NOMO-1 (cell line): ENCODE measurements at regions not wholly inside any gene's neighbourhood (a gene's known extent, or its start where the extent isn't known, plus 50 kb on each side); places are given as distances from the start of the nearest gene placed in this dataset.
"Not testable (repeated sequence)": the region's sequence is repeated elsewhere in the genome, so short reads cannot be mapped to it uniquely, and the experiment has no call there.

Experiments
- DNase-seq, 2 experiments: peaks; one replicate each; lab custom pipeline; 2025; ENCODE audit not compliant: unreplicated experiment in 2 of 2; lab: John Stamatoyannopoulos, UW

DNA sequence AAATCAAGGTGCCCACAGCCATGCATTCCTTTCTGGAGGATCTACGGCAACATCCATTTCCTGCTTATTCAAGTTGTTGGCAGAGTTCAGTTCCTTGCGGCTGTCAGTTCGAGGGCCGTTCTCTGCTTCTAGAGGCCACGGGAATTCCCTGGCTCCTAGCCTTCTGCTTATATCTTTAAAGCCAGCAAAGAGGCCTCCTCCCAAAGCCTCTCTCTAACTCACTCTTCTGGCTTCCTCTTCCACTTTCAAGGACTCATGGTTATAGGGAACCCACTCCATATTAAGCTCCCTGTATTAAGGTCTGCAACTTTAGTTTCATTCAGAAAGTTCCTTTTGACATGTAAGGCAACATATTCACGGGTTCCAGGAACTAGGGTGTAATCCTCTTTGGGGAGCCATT, 150.1 kb upstream of the RMP24 start:
- no peak for DNase-seq

DNA sequence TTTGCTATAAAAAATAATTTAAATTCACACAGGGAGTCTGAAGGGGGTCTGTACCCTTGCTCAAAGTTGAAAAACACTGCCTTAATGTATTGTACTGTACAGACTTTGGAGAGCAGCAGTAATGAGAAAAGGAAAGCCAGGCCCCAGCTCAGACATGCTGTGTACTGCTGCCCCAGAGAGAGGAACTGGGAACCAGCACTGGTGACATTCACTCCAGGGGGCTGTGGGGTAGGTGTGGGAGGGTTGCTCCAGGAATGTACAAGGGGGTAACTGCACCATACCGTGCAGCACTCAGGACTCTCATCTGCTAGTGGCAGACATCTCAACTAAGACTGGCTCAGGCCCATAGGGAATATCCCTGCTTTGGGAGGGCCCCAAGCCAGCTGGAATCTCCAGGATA, 146.0 kb upstream of the RMP24 start:
- DNase-seq, result no peak

DNA sequence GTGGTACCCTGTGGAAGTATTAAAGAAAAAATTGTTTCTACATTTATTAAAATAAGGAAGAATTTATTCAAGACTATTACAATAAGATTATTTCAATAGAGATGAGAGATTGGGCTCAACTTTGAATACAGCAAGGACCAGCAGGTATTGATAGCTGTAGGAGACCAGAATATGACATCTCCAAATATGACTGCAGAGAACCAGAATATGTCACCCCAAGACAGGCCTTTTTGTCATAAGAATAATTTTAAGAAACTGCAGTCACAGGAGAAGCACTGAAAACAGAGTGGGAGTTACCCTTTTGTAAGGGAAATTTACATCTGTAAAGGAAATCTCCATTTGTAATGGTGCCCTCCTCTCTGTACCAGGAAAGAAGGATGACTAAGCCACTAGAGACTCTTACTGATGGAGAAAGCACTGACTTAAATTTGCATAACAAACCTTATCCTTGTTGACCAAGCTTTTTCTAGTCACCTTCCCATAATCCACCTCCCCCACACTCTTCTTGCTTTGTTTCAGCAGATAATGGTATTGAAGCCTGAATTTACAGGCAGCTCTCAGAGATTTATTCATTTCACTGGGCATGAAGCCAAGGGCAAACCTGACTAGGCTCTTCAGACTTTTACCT, 145.1 kb upstream of the RMP24 start:
- no peak for DNase-seq

DNA sequence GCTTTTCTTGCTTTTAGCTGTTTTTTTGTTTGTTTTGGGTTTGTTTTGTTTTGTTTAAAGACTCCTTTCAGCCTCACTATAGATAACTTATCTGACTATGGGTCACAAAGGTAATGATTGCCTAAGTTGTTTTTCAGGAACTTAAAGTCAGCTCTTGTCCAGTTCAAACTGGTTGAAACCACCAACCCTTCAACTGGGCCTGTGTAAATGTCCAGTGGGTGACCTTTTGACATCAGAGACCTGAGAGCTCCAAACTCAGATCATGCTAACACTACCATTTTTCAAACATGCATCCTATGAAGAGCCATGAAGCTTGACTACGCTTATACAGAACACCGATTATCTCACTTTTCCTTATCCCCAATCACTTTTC, 144.6 kb upstream of the RMP24 start:
- no peak for DNase-seq

DNA sequence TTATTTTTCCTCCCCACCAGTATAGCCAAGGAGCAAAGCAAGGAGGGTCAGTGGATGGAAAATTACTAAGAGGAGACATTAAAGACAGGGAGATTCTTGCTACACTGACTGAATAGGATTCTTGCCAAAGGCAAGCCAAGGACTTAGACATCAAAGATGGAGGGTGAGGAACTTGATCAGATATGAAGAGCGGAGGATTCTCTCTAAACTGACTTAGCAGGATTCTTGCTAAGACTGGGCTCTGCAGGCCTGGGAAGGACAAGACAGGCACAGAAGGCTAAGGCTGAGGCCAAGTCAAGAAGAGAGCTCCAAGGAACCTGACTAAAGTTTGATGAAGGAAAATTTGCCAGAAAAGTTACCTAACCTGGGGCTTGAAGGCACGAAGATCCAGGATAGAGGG, 143.9 kb upstream of the RMP24 start:
- DNase-seq, result no peak

DNA sequence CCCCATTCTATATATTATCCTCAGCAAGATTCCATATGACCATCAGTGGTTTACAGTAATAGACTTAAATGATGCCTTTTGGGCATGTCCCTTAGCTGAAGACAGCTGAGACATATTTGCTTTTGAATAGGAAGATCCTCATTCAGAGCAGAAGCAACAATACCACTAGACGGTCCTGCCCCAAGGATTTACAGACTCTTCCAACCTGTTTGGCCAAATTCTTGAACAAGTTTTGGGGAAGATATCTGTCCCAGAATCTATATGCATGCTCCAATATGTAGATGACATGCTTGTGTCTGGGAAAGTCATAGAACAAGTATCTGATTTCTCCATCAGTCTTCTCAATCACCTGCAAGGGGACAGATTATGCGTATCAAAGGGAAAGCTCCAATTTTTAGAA, 137.1 kb upstream of the RMP24 start:
- DNase-seq, result peak in 1 of 2 experiments; percentile 20

DNA sequence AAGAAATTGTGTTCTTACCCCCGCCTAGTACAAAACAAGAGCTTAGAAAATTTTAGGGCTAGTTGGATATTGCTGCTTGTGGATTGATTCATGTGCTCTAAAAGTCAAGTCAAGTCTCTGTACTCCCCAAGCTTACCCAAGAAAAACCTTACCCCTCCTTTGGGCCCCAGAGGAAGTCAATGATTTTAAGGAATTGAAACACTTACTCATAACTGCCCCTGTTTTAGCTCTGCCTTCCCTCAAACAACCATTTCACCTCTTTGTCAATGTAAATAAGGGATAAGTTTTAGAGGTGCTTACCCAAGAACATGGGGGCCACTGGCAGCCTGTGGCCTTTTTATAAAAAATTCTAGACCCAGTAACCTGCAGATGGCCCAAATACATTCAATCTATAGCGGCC, 136.6 kb upstream of the RMP24 start:
- DNase-seq, result peak; percentile 89 to 90

DNA sequence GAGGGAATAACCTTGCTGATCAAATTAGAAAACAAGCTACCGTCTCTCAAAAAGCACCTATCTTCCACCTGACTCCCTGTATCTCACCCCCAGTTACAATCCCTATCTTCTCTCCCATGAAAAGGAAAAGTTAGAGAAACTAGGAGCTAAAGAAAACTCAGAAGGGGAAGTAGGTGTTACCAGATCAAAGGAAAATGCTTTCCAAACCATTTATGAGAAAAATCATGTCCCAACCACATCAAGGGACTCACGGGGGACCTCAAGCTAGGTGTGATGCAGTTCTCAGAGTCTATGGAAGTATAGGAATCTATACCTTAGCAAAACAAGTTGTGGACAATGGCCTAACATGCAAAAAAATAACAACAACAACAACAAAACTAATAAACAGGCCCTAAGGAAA, 135.5 kb upstream of the RMP24 start:
- DNase-seq, result no peak

DNA sequence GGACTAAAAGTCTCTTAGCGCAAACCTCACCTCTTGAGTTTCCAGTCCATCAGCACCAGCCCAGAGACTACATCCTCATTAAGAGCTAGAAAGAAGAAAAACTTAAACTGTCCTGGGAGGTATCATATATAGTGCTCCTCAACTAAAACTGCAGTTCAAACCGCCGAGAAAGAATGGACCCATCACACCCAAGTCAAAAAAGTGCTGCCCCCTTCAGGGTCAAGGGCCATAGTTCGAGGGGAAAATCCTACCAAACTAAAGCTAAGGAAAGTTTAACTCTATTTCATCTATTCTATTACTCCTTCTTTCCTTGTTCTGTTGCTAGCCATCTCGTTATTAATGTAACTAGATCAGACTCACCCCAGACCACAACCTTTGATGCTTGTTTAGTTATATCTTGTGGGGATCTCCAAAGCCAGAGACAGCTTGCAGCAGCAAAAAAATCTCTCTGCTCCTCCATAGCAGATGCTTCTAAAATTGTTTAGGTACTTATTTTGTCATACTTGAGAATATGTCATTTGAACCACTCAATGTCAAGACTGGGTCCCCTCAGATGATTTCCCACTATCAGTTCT, 134.5 kb upstream of the RMP24 start:
- DNase-seq, result no peak

DNA sequence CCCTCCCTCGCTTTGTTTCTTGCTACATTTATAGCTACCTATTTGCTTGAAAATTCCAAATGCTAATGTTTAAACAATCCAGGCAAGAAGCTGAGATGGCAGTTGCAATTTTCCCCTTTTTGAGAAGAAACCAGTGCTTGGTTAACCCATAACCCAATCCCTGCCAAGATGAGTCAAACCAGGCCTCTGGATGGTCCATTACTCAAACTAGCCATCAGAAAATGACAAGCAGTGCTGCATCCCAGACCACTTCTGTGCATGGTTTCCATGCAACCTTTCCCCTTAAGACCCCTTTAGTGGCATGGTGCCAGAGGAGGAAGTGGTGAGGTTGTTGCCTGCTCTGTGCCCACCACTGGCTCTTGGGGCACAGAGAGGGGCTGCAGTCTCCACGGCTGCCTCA, 131.2 kb upstream of the RMP24 start:
- DNase-seq, result no peak

DNA sequence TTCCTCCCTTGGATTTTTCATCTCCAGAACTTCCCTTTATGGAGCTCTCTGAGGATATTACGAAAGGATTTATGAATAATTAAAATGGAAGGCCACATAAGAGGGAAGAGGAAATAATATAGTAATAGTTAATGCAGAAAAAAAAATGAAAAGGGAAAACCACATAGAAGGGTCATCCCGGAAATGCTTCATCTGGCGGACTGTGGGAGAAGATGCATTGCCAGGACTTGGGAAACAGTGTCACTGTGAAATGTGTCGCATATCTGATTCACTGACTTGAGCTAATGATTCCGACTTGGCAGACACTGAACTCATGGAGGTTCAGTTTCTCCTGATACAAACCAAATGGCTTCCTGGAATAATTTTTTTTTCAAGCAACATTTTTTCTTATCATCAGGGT, 129.9 kb upstream of the RMP24 start:
- DNase-seq, result no peak

DNA sequence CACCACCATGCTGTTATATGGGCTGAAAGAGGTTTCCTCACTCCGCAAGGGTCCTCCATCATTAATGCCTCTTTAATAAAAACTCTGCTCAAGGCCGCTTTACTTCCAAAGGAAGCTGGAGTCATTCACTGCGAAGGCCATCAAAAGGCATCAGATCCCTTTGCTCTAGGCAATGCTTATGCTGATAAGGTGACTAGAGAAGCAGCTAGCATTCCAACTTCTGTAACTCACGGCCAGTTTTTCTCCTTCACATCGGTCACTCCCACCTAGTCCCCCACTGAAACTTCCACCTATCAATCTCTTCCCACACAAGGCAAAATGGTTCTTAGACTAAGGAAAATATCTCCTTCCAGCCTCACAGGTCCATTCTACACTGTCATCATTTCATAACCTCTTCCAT, 124.2 kb upstream of the RMP24 start:
- DNase-seq, result not testable (repeated sequence)

DNA sequence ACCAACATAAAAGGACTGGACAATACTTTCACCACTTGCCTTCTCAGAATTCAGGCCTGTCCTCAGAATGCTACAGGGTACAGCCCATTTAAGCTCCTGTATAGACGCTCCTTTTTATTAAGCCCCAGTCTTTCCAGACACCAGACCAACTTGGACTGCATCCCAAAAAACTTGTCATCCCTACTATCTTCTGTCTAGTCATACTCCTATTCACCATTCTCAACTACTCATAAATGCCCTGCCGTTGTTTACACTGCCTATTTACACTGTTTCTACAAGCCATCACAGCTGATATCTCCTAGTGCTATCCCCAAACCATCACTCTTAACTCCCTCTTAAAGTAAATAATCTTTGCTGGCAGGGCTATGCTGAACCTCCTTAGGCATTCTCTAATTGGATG, 123.2 kb upstream of the RMP24 start:
- DNase-seq, result not testable (repeated sequence)

DNA sequence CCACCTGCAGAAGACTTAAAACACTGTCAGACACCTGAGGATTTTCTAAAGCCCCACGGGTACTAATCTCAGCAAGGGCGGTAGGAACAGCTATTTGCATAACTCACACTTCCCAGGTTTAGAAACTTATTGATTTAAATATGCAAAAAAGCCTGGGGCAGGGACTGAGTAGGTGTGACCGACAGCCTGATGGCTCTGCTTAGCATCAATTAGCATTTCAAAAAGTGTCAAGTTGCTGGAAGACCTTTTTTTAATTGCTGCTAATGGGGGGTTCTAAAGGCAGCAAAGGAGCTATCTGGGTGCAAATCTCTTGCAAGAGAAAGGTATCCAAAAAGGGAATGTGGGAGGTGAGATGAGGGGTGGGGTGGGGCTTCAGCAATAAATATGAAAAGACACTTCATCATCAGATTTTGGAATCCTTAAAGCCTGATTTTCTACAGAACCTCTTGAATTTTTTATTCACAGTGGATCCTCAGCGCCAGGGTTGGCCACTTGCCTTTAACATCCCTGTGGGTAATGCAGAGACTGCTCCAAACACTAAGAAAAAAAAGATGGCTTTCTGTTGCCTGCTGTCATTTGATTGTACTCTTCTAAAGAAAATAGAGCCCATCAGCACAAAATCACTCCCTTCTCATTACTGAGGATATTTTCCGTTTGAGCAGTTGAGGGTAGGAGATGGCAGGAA, 121.1 kb upstream of the RMP24 start:
- DNase-seq, result no peak

DNA sequence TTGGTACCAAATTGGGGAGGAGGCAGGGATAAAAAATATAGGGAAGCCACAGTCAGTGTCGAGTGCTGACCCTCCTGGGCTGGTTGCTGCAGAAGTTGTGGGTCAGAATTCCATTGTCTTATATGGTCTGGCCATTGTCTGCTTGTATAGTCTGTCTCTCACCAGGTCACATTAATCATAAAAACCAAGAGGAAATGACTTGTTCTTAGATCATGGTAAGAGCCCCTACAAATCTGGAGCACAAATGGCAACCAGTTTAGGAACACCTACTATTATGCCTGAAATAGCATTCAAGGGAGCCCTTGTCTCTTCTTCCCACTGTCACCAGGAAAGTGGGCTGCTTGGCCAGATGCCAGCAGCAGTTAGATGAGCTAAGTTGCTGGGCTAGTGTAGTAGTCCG, 119.7 kb upstream of the RMP24 start:
- no peak for DNase-seq

DNA sequence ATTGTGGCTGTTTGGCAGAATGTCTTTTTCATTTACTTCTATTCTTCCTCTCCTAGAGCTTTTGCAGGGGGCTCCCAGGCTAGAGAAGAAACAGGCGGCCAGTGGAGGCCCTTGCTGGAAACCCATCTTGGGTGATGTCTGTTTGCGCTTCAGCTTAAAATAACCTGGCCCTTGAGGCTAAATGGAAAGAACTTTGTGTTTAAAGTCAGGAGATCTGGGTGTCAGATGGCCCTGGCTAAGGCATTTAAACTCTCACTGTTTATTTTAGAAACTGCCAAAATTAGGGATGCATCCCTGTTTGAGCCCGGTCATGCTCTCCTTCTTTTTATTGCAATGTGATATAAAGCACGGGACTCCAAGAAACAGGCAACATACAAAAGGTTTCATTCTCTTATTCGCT, 118.4 kb upstream of the RMP24 start:
- DNase-seq, result no peak

DNA sequence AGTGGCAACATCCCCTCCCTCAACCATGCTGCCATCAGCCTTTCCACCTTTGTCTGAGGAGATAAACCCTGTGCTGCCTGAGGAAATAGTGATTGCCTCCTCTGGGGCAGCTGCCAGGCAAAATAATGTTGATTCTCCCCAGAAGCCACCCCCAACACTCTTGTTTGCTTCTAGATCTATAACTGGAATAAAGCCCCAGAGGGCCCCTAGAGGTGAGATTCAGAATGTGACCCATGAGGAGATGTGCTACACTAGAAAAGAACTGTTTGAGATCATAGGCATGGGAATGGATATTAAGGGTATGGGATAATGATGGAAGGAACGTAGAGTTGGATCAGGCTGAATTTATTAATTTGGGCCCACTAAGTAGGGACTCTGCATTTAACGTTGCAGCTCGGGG, 116.3 kb upstream of the RMP24 start:
- DNase-seq, result no peak

DNA sequence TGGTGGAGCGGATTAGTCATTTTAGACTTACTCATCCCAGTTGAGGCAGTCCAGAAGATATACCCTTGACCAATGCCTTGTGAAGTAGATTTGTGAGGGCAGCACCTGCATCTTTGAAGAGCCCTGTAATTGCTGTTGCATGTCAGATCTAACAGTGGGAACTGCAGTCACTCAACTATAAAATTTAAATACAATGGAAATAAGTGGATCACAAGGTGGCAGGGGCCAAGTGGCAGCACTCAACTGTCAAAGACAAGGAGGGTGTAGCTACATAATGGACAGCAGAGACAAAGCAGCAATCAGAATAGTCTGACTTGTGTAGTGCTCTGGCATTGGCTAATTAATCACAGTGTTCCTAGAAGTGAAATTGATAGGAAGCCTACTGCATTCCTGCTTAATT, 115.8 kb upstream of the RMP24 start:
- DNase-seq, result not testable (repeated sequence)

DNA sequence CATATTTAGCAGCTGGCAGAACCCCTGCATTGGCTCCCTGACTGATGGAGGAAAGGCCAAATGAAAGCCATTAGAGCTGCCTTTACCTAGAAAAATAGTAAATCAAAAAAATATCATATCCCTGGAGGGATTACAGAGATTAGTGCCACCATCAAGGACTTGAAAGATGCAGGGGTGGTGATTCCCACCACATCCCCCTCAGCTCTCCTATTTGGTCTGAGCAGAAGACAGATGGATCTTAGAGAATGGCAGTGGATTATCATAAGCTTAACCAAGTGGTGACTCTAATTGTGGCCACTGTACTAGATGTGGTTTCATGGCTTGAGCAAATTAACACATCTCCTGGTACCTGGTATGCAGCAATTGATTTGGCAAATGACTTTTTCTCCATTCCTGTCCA, 114.9 kb upstream of the RMP24 start:
- DNase-seq, result not testable (repeated sequence)

DNA sequence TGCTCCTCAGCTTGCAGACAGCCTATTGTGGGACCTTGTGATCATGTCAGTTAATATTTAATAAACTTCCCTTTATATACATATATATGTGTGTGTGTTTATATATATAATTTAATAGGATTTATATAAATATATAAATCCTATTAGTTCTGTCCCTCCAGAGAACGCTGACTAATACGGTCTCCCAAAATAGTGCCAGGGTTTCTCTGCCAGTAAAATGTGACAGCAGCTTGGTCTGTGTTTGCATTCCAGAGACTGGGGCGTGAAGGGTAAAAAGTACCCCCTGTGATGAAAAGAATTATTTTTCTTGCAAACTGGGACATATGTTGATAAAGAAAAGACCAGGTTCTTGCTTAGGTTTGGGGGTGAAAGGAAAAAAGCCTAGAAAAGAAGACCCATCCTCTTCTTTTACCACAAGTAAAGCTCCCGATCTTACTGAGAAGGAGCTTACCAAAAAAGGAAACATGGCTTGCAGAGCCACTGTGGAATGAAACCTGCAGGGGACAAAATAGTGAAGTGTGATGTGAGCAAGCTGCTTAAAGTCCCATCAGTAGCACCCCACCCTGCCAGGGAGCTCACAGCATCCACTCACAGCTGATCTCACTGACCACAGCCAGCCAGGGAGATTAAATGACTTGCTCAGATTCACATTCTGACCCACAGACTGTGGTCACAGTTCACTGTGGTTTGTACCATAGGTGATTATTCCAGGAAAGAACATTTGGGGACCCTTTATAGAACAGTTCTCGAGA, 110.9 kb upstream of the RMP24 start:
- no peak for DNase-seq

DNA sequence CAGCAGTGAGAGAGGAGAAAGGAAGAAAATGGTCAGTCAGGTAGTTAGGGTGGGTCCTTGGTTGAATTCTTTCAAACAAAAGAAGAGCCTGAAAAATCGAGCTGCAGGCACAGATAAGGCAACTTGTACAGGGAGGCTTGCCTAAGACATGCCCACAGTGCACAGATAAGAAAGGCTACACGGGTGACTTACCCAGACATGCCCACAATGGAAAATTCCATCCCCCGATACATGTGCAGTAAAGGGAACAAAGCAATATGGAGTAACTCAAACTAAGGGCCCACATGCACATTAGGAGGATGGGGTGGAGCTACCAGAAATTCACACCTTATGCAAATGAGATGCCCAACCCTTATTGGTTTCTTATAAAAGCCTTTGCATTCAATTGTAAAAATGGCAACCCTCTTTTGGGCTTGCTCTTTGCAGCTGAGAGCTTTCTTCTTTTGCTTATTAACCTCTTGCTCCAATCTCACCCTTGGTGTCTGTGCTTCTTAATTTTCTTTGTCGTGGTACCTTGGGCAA, 110.3 kb upstream of the RMP24 start:
- no peak for DNase-seq

DNA sequence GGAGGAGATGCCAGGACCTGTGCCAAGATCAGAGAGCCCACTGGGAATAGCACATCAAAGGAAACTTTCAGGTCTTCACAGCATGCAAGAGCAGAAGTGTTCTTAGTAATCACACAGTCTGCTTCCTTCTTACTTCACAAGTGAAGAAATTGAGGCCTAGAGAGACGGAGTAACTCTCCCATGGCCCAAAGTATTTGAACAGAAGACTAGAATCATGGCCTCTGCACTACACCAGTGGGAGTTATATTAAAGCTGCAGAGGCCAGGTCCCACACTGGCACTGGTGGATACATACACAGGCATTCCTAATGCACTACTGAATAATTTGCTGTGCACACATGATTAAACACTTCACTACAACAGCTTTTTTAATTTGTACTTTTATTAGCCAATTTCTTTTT, 107.6 kb upstream of the RMP24 start:
- no peak for DNase-seq
